Uterus (tissue), 3 donors: ENCODE measurements at regions not wholly inside any gene's neighbourhood (a gene's known extent, or its start where the extent isn't known, plus 50 kb on each side); places are given as distances from the start of the nearest gene placed in this dataset.
A peak's percentile ranks its signal among the peaks of the same experiment; 100 is the strongest.

Source experiments
- DNase-seq, 2 donors: peaks; one replicate each; pipeline ENCODE4 v3.0.0-alpha.2; 2019 to 2020
- H3K27ac ChIP-seq, 2 donors: fragments of 200-600 bp; sonication (generic); 1 replicate in 1 of 2; 2 replicates in 1 of 2; pipeline ENCODE4 v1.5.1; 2016 to 2018
- H3K27me3 ChIP-seq, 2 donors: fragments of 200-600 bp; sonication (generic); one replicate each; pipeline ENCODE4 v1.5.1; 2018 to 2019; ENCODE audit warnings: control low read depth in 1 of 2
- H3K36me3 ChIP-seq, 2 donors: fragments of 200-600 bp; sonication (generic); one replicate each; pipeline ENCODE4 v1.5.1; 2019; ENCODE audit warnings: control low read depth in 1 of 2
- H3K4me1 ChIP-seq, 2 donors: fragments of 200-600 bp; sonication (generic); one replicate each; pipeline ENCODE4 v1.5.1; 2018 to 2019; ENCODE audit warnings: control low read depth in 1 of 2
- H3K4me3 ChIP-seq, 2 donors: fragments of 200-600 bp; sonication (generic); 1 replicate in 1 of 2; 2 replicates in 1 of 2; pipeline ENCODE4 v1.5.1; 2018 to 2019; ENCODE audit warnings: mild to moderate bottlenecking in 1 of 2
- H3K9me3 ChIP-seq, 2 donors: fragments of 200-600 bp; sonication (generic); one replicate each; pipeline ENCODE4 v1.5.1; 2019; ENCODE audit warnings: control low read depth in 1 of 2
- POLR2A ChIP-seq, 2 donors: fragments of 450-650 bp; IDR thresholded peaks; one replicate each; pipeline ENCODE4 v1.6.1; 2016; ENCODE audit warnings: antibody characterized with exemption in 2 of 2, mild to moderate bottlenecking in 1 of 2, moderate library complexity in 1 of 2
- intact Hi-C: fragments of 100-400 bp; cut with DNase I; formaldehyde crosslinking; loops from one replicate; pipeline ENCODE4 v1.15.1; 2023; ENCODE audit warnings: low total_unique reads
- TF ChIP-seq, protein P1 (sequence below), 4 experiments: fragments of 200-600 bp in 2 of 4; fragments of 450-650 bp in 2 of 4; sonication (generic) in 2 of 4; IDR thresholded peaks; one replicate each; pipeline ENCODE4 v1.5.1; 2016 to 2019; ENCODE audit warnings: antibody characterized with exemption in 4 of 4, mild to moderate bottlenecking in 2 of 4, moderate library complexity in 1 of 4
- donor health status: DM: yes; HTN: yes; CAD: no.

DNA sequence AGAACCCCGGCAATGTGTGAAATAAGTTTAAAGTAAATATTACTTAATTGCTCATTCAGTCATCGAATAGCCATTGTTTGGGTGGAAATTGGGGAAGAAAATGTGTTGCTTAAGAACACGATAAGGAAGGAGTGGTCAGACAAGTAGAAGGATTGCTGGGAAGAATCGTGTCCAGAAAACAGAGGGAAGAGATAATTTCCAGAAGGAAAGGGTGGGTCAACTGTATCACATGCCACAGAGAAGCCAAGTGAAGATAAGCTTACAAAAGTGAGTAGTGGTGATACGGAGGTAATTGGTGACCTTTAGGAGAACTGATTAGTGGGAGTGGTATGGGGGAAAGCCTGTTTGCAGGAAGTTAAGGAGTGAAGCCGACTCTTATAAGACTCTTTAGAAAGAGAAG, 306.2 kb downstream of the SOX4 start:
- intact Hi-C loops = no loop called here
- H3K4me3 ChIP-seq = no peak overlapping the region
- no peak overlapping the region for H3K27ac ChIP-seq
- H3K9me3 ChIP-seq = no peaks in the 10 kb centered on the region
- no peaks in the 10 kb centered on the region for H3K36me3 ChIP-seq
- H3K4me1 ChIP-seq = no peaks in the 10 kb centered on the region
- TF ChIP-seq, protein P1, sequence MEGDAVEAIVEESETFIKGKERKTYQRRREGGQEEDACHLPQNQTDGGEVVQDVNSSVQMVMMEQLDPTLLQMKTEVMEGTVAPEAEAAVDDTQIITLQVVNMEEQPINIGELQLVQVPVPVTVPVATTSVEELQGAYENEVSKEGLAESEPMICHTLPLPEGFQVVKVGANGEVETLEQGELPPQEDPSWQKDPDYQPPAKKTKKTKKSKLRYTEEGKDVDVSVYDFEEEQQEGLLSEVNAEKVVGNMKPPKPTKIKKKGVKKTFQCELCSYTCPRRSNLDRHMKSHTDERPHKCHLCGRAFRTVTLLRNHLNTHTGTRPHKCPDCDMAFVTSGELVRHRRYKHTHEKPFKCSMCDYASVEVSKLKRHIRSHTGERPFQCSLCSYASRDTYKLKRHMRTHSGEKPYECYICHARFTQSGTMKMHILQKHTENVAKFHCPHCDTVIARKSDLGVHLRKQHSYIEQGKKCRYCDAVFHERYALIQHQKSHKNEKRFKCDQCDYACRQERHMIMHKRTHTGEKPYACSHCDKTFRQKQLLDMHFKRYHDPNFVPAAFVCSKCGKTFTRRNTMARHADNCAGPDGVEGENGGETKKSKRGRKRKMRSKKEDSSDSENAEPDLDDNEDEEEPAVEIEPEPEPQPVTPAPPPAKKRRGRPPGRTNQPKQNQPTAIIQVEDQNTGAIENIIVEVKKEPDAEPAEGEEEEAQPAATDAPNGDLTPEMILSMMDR (IDR thresholded peaks at IDR 0.05) = no peak
- TF ChIP-seq POLR2A (IDR thresholded peaks at IDR 0.05) = no peak
- no peaks in the 10 kb centered on the region for H3K27me3 ChIP-seq
- DNase-seq = no peak

DNA sequence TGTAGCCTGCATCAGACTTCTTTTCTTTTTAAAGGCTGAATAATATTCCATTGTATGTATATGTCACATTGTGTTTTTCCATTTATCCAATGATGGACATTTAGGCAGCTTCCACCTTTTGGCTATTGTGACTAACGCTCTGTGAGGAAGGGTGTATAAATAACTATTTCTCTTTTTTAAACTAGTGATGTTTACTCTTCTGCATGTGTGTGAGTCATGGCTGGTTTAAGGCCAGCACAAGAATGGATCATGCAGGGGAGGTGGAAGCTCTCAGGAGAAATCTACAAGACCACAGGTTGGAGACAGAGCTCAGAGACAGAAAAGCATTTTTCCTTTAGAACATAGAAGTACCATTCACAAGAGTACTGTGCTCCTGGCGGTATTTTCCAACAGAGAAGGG, 307.2 kb downstream of the SOX4 start:
- peak; percentile 42 to 76 for DNase-seq
- H3K27me3 ChIP-seq = no peaks in the 10 kb centered on the region
- H3K9me3 ChIP-seq = no peaks in the 10 kb centered on the region
- H3K36me3 ChIP-seq = no peaks in the 10 kb centered on the region
- intact Hi-C loops = no loop called here
- TF ChIP-seq, protein P1 (IDR thresholded peaks at IDR 0.05) = no peak
- no peak for TF ChIP-seq POLR2A (IDR thresholded peaks at IDR 0.05)
- peak overlapping the region; percentile 46 to 72 for H3K27ac ChIP-seq
- no peaks in the 10 kb centered on the region for H3K4me1 ChIP-seq
- H3K4me3 ChIP-seq = no peak overlapping the region

DNA sequence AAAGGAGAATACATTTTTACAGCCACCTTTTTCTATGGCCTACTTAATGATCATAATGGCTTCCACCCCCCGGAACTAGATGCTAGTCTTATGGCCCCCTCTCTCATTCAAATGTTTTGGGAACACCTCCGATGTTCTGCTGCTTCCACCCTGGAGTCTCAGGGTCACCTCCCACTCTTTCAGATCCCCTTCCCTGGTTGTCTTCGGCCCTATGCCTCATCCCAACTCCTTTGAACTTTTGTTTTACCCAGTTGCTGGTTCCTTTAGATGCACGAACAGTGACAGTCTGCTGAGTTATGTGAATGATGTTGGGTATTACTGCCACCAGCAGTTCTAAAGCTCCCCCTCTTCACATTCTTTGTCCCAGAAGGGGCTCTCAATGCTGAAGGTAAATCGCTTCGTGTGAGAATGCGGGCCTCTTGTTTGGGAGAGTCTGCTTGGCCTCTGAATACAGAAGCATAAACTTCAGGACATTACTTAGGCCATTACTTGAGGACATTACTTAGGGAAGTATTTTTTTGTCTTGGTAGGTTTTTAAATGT, 309.1 kb downstream of the SOX4 start:
- H3K27me3 ChIP-seq = no peaks in the 10 kb centered on the region
- H3K27ac ChIP-seq = no peak overlapping the region
- DNase-seq = no peak
- TF ChIP-seq POLR2A (IDR thresholded peaks at IDR 0.05) = no peak
- TF ChIP-seq, protein P1 (IDR thresholded peaks at IDR 0.05) = no peak
- H3K9me3 ChIP-seq = no peaks in the 10 kb centered on the region
- H3K4me3 ChIP-seq = no peak overlapping the region
- H3K36me3 ChIP-seq = no peaks in the 10 kb centered on the region
- intact Hi-C loops = no loop called here
- no peaks in the 10 kb centered on the region for H3K4me1 ChIP-seq

DNA sequence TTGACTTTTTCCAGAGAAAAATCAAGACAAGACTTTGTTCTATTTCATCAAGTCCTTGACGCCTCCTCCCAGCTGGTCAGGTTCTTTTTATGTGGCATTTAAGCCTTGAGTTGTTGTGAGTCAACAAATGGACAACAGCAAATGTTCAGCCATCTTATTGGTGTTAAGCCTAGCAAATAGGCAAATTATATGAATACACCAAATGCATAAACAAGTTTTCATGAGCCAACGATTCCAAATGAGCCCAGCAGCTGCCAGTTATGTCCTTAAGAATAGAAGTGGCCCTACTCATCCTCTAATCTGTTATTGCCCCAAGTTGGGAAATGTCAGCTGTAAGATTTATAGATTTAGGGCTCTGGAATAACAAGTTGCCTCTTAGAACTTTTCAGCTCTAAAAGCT, 312.0 kb downstream of the SOX4 start:
- Histone ChIP-seq H3K27me3 (no peaks in the 10 kb centered on the region), H3K4me1 (peaks cover 3 to 8% of the 10 kb centered on the region in 2 donors), H3K9me3 (no peaks in the 10 kb centered on the region), H3K4me3 (no peak overlapping the region), H3K36me3 (no peaks in the 10 kb centered on the region), H3K27ac (no peak overlapping the region)
- DNase-seq = no peak
- intact Hi-C loops = no loop called here
- no peak for TF ChIP-seq POLR2A (IDR thresholded peaks at IDR 0.05)

DNA sequence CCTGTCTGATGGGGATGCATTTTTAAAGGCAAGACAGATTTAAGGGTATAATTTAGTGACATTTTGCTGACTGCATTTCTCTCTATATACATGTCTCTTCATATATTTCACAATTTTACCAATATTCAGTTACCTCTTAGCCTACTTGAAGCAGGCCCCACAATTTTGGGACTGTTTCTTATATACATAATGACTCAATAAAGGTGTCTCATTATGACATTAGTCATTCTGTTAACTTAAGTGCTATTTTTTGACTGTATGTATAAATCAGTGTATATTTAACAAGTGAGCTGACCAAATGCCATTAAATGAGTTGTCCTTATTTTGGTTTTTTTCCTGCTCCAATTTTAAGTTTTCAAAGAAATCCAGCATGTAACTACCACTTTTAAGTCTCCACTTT, 313.3 kb downstream of the SOX4 start:
- H3K27ac ChIP-seq = no peak overlapping the region
- intact Hi-C loops = no loop called here
- H3K9me3 ChIP-seq = no peaks in the 10 kb centered on the region
- no peaks in the 10 kb centered on the region for H3K27me3 ChIP-seq
- TF ChIP-seq POLR2A (IDR thresholded peaks at IDR 0.05) = no peak
- TF ChIP-seq, protein P1 (IDR thresholded peaks at IDR 0.05) = no peak
- no peaks in the 10 kb centered on the region for H3K36me3 ChIP-seq
- H3K4me3 ChIP-seq = no peak overlapping the region
- H3K4me1 ChIP-seq = peaks cover 3 to 8% of the 10 kb centered on the region in 2 donors
- DNase-seq = no peak

DNA sequence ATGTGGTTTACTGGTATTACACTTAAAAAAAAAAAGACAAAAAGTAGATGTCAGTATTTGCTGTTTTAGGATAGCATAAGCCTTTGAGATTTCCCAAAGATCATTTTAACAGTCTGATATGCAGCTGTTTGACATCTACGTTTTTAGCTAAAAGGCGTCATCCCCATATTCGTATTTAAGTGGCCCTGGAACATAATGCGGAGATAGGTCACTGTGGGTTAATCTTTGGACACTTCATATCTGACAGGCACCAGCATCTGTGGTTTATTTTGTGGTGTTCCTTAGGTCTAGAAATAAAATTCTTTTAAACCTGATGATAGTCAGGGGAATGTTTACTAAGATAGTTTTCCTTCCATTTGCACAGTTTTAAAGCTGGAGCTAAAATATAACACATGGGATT, 313.7 kb downstream of the SOX4 start:
- intact Hi-C loops = no loop called here
- no peaks in the 10 kb centered on the region for H3K9me3 ChIP-seq
- DNase-seq = no peak
- H3K4me3 ChIP-seq = no peak overlapping the region
- TF ChIP-seq, protein P1 (IDR thresholded peaks at IDR 0.05) = no peak
- TF ChIP-seq POLR2A (IDR thresholded peaks at IDR 0.05) = no peak
- H3K4me1 ChIP-seq = peaks cover 3 to 8% of the 10 kb centered on the region in 2 donors
- H3K27ac ChIP-seq = no peak overlapping the region
- H3K36me3 ChIP-seq = no peaks in the 10 kb centered on the region
- no peaks in the 10 kb centered on the region for H3K27me3 ChIP-seq
